HepG2 (cell line): ENCODE measurements at regions not wholly inside any gene's neighbourhood (a gene's known extent, or its start where the extent isn't known, plus 50 kb on each side); places are given as distances from the start of the nearest gene placed in this dataset.

Experiments
- small RNA-seq, 3 experiments: library from RNA; depleted of rRNA; stranded (forward); fragments of <200 nt; gene quantifications; one replicate each; pipeline ENCODE3, GENCODE V24; 2012; ENCODE audit warnings: low read depth in 2 of 3, low replicate concordance in 1 of 3; ENCODE audit not compliant: insufficient read length in 3 of 3, insufficient read depth in 2 of 3

Small RNA genes in the stretch of these regions (small RNA-seq; reads per million reads assigned to genes)
- gene RF00019: 0 reads per million in 3 experiments
- gene RN7SKP123: 0 reads per million in 3 experiments
